ENCODE measurements at regions not wholly inside any gene's neighbourhood (a gene's known extent, or its start where the extent isn't known, plus 50 kb on each side); places are given as distances from the start of the nearest gene placed in this dataset.
"Not testable (repeated sequence)": the region's sequence is repeated elsewhere in the genome, so short reads cannot be mapped to it uniquely, and the experiment has no call there.

GRCh38 chr4:20062857-20063256, 188.8 kb upstream of the SLIT2 start:
- not testable (repeated sequence) for TF ChIP-seq CTCF, POLR2A (IDR thresholded peaks at IDR 0.05)

Data from testis (tissue), 2 donors.